HG02798 (cell line): ENCODE measurements at regions not wholly inside any gene's neighbourhood (a gene's known extent, or its start where the extent isn't known, plus 50 kb on each side); places are given as distances from the start of the nearest gene placed in this dataset.

ENCODE experiments used
- ATAC-seq: cut with Tn5 transposase; IDR thresholded peaks from one replicate; pipeline ENCODE4 v1.9.1; 2021; ENCODE audit warnings: mild to moderate bottlenecking; ENCODE audit not compliant: unreplicated experiment, poor library complexity

DNA sequence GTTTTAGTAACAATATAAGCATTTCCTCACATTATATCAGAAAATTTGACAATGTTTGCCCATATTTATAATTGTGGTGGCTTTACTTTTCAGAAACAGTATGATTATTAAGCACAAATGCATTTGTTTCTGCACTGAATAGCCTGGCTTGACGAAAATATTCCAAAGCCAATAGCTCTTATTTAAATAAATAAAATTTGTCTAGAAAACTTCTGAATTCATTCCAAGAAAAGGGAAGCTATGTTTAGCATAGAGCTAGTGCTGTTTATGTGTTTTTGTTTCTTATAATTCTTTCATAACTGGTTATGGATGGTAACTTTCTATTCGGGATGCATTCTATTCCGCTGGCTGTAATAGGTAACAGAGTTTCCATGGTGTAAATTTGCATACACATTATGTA lies 268.6 kb downstream of the PTBP2 start:
- ATAC-seq = no peak

DNA sequence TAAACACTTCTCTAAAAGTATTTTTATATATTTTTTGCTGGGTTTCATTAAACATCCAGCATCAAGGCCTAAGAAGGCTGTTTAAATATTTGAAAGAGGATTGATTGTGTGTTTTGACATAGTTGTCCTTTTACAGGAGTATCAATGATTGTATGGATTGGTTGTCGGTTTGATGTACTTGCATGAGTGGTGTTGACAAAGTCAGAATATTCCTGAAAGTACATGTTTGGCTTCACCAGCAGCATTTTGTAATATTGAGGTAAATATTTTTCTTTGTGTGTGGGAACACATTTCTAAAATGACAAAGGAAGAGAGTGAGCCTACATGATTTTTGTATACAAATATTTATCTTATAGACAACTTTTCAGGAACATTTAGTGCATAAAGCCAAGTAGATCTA lies 269.7 kb downstream of the PTBP2 start:
- ATAC-seq = no peak

DNA sequence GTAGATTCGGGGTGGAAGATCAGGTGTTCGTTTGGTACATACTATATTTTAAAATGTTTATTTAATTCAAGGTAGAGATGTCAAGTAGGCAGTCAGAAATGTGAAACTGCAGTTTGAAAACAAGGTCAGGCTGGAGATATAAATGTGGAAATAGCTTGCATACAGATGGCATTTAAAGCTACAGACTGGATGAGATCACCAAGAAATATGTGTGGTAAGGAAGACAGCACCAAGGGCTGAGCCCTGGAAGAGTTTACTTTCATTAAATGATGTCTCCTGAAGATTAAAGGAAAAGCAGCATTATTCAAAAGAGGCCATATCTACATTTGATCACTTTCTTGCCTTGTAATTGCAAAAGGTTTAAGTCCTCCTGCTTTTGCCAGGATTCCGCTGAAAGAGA lies 271.3 kb downstream of the PTBP2 start:
- ATAC-seq = no peak

DNA sequence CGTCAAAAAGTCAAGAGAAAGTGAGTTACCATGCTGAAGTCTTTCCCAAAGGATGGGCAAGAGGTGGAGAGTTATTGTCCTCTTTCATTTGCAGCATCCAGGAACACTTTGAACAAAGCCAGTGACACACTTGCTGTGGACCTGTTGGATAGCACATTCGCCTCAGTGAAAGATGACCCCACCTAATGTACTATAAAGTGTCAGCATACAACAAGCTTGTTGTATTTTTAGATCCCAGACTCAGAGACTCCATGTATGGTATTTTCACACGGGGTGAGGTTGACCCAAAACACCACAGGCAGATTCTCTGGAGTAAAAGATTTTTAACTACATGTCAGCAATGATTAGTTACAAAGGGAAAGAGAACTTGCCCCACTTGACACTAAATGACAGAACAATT lies 273.8 kb downstream of the PTBP2 start:
- no peak for ATAC-seq

- no peak for ATAC-seq
Observed at GRCh38 chr1:96996001-96996400, 274.4 kb downstream of the PTBP2 start.

GRCh38 chr1:96997717-96998116 lies 276.1 kb downstream of the PTBP2 start:
- no peak for ATAC-seq

DNA sequence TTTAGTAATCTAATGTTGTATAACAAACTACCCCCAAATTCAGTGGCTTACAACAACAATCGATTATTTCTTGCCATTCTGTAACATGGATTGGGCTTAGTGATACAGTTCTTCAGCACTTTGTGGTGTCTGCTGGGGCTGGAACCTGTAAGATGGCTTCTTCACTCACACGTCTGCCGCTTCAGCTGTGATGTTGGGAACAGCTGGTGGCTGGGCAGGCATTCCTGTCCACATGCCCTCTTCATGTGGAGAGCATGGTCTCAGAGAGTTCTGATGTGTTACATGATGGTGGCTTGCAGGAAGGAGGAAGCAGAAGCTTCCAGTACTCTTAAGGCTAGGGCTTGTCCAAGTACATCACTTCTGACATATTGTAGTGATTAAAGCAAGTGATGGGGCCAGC lies 276.9 kb downstream of the PTBP2 start:
- ATAC-seq = no peak

GRCh38 chr1:96999191-96999590 lies 277.6 kb downstream of the PTBP2 start:
- no peak for ATAC-seq

DNA sequence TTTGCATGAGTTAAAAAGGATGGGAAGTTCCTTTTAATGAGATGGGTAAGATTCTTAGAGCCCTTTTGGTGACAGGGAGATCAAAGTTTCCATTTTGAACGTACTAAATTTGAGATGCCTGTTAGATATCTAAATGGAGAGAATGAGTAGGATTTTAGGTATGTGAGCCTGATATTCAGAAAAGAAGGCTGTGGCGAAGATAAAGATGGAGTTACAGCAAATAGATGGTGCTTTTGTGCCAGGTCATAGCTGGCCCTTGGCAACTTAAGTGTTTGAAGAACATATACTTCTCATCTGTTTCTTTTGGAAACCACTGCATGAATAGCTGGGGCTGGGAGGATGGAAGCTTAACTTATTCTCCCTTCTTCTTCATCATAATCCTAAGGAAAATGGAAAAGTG lies 282.5 kb downstream of the PTBP2 start:
- ATAC-seq = no peak

DNA sequence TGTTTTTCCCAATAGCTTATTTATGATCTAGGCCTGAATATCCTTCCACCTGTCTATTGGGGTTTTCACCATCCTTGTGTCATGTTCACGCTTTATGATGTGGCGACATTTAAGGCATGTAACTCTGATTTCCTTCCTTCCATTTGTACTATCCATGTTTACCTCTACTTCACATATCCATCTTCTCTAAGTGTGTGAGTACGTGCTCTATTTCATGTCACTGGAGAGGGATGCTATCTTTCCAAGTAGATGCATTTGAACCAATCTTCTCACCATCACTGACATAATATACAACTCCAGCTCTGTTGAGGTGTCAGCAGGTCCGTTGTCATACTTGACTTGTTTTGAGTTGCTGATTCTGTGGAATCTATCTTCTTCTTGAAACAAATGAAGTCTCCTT lies 283.2 kb downstream of the PTBP2 start:
- ATAC-seq = no peak

DNA sequence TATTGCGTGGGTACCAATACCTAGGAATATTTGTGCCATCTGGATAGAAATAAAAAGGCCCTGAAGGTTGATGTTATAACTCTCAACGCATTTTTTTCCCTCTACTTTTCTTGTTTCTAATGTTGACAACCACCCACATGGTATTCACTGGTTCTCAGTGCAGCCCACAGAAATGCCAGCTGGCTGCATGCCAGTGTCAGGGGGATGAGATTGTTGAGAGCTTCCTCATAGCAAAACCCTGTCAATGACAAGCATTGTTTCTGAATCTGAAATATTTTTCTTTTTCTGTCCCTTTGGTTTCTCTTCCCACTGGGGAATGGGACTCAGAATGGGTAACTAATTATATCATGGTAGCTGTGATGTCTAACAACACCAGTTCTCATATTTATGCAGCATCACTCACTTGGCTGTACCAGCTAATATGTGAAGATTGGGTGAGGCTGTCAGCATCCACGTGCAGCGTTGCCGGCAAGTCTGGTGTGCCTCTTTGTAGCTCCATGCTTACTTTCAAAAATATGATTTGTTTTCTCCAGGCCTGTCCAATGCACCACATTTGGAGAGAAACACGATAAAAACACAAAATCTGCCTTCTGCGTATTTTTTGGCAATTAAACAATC lies 284.6 kb downstream of the PTBP2 start:
- ATAC-seq = no peak

- ATAC-seq = no peak
Observed at GRCh38 chr1:97007840-97008604, 286.4 kb downstream of the PTBP2 start.

GRCh38 chr1:97010566-97011264 lies 289.1 kb downstream of the PTBP2 start:
- no peak for ATAC-seq

GRCh38 chr1:97013136-97013535 lies 291.6 kb downstream of the PTBP2 start:
- ATAC-seq = no peak

DNA sequence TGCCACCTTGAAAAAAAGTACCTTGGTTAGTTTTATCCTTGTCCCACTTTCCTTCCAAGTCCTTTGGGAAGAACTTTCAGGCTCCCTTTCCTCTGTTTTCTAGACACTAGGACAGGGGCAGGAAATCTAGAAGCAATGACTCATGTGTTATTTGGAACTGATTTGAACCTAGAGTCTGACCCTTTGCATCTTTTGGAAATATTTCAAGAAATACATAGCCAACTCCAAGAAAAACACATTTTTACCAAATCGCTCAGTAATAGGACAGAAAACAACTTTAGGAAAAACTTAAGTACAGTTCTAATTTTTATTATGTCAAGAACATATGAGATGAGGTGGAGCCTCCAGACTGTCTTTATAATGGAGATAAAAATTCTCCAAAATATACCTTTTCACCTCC lies 292.4 kb downstream of the PTBP2 start:
- ATAC-seq = no peak

DNA sequence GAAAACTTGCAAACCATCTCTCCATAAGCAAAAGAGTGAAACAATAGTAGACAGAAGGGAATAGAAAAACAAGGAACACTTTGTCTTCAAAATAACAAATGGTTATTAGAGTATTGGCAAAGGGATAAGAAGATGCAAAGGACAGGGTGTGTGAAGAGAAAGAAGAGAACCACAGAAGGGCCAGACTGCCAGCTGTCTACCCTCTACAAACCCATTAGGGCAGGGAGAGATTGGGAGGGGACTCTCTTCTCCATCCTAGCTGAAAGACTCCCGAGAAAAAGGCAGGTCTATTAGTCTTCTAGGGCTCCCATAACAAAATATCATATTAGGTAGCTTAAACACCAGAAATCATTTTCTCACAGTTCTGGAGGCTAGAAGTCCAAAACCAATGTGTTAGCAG lies 292.8 kb downstream of the PTBP2 start:
- ATAC-seq = no peak

- no peak for ATAC-seq
Observed at GRCh38 chr1:97017895-97018294, 296.3 kb downstream of the PTBP2 start.
